ENCODE measurements at regions not wholly inside any gene's neighbourhood (a gene's known extent, or its start where the extent isn't known, plus 50 kb on each side); places are given as distances from the start of the nearest gene placed in this dataset.

DNA sequence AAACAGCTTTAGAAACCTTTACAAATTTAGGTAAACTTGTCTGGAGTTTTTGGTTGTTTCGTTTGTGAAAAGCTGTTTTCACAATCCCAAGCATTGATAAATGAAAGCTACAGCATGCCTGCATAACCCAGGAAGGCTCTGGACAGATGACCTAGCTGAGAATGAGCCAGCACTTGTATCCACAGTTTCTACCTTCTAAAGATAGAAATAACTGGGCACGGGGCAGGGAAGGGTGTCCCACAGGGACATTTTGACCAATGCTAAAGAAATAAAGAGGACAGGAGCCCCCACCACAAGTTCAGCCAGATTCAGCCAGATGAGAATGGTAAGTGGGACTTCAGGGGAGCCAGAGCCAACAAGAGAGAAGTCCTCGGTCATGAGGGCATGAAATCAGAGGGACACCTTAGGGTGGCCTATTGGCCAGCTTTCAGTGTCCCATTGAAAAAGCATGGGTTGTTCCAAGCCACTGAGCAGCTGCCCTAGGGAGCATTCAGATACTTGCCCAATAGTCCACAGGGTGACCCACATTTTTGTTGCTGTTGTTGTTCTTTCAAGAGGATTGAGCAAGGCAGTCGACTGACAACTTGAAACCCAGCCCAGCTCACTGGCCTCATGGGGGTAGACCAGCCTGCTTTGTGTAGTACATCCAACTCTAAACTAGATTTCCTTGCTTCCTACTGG, 140.3 kb upstream of the NUDT4 start:
- no peak for TF ChIP-seq EP300 (IDR thresholded peaks at IDR 0.05; ENCODE audit: borderline replicate concordance in 1 of 2, low read depth in 1 of 2, low read length in 1 of 2)
- TF ChIP-seq, protein P1, sequence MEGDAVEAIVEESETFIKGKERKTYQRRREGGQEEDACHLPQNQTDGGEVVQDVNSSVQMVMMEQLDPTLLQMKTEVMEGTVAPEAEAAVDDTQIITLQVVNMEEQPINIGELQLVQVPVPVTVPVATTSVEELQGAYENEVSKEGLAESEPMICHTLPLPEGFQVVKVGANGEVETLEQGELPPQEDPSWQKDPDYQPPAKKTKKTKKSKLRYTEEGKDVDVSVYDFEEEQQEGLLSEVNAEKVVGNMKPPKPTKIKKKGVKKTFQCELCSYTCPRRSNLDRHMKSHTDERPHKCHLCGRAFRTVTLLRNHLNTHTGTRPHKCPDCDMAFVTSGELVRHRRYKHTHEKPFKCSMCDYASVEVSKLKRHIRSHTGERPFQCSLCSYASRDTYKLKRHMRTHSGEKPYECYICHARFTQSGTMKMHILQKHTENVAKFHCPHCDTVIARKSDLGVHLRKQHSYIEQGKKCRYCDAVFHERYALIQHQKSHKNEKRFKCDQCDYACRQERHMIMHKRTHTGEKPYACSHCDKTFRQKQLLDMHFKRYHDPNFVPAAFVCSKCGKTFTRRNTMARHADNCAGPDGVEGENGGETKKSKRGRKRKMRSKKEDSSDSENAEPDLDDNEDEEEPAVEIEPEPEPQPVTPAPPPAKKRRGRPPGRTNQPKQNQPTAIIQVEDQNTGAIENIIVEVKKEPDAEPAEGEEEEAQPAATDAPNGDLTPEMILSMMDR (IDR thresholded peaks at IDR 0.05) = no peak
- TF ChIP-seq MXI1 (IDR thresholded peaks at IDR 0.05; ENCODE audit: low read depth, low read length) = no peak
- no peak for TF ChIP-seq RAD21 (IDR thresholded peaks at IDR 0.05; ENCODE audit: low read length)

Measured in SK-N-SH (cell line).